Choroid plexus epithelial cell (primary cell): ENCODE measurements at regions not wholly inside any gene's neighbourhood (a gene's known extent, or its start where the extent isn't known, plus 50 kb on each side); places are given as distances from the start of the nearest gene placed in this dataset.

Source experiments
- DNase-seq: peaks from one replicate; pipeline ENCODE4 v3.0.0-alpha.2; 2010; ENCODE audit warnings: low read depth
- H3K4me3 ChIP-seq: 2 replicates; pipeline ENCODE4 v1.5.1; 2011; ENCODE audit warnings: low read depth, mild to moderate bottlenecking, control low read depth, low read length, moderate library complexity
- CTCF ChIP-seq: conservative IDR thresholded peaks from 2 replicates; pipeline ENCODE4 v1.5.1; 2011; ENCODE audit warnings: low read depth, mild to moderate bottlenecking, control low read depth, inconsistent platforms, low read length, moderate library complexity

GRCh38 chr12:19953734-19954133, 414.6 kb upstream of the PDE3A start:
- TF ChIP-seq CTCF: no peak
- H3K4me3 ChIP-seq: no peak overlapping the region
- no peak for DNase-seq

GRCh38 chr12:19954163-19954562, 414.2 kb upstream of the PDE3A start:
- no peak for TF ChIP-seq CTCF
- no peak overlapping the region for H3K4me3 ChIP-seq
- no peak for DNase-seq

GRCh38 chr12:19957308-19958125, 410.8 kb upstream of the PDE3A start:
- no peak overlapping the region for H3K4me3 ChIP-seq
- TF ChIP-seq CTCF: no peak
- DNase-seq: no peak

- no peak for TF ChIP-seq CTCF
- DNase-seq: no peak
- no peak overlapping the region for H3K4me3 ChIP-seq
These were observed 409.9 kb upstream of the PDE3A start for GRCh38 chr12:19958389-19958788.

GRCh38 chr12:19959353-19959752, 409.0 kb upstream of the PDE3A start:
- no peak for DNase-seq

GRCh38 chr12:19960527-19960926, 407.8 kb upstream of the PDE3A start:
- DNase-seq: no peak
- TF ChIP-seq CTCF: no peak
- no peak overlapping the region for H3K4me3 ChIP-seq

More at GRCh38 chr12:19959353-19959752, 409.0 kb upstream of the PDE3A start:
- TF ChIP-seq CTCF: no peak
- H3K4me3 ChIP-seq: no peak overlapping the region

- no peak for TF ChIP-seq CTCF
- H3K4me3 ChIP-seq: no peak overlapping the region
- DNase-seq: no peak
These were observed 406.1 kb upstream of the PDE3A start for GRCh38 chr12:19962192-19962591.
